NK-92 (cell line): ENCODE measurements at regions not wholly inside any gene's neighbourhood (a gene's known extent, or its start where the extent isn't known, plus 50 kb on each side); places are given as distances from the start of the nearest gene placed in this dataset.
"Not testable (repeated sequence)": the region's sequence is repeated elsewhere in the genome, so short reads cannot be mapped to it uniquely, and the experiment has no call there.

Source experiments
- DNase-seq: peaks from one replicate; lab custom pipeline; 2025; ENCODE audit not compliant: unreplicated experiment; lab: John Stamatoyannopoulos, UW

- DNase-seq = no peak
Measured at GRCh38 chr22:47862394-47862793, 1099.9 kb downstream of the TBC1D22A start.

- DNase-seq = not testable (repeated sequence)
Measured at GRCh38 chr22:47860907-47861306, 1098.5 kb downstream of the TBC1D22A start.

GRCh38 chr22:47859881-47860525, 1097.6 kb downstream of the TBC1D22A start:
- no peak for DNase-seq

GRCh38 chr22:47858773-47859306, 1096.4 kb downstream of the TBC1D22A start:
- no peak for DNase-seq

GRCh38 chr22:47854680-47855079, 1092.2 kb downstream of the TBC1D22A start:
- DNase-seq = no peak

GRCh38 chr22:47854251-47854650, 1091.8 kb downstream of the TBC1D22A start:
- DNase-seq = no peak

GRCh38 chr22:47853750-47854149, 1091.3 kb downstream of the TBC1D22A start:
- DNase-seq = no peak

- DNase-seq = no peak
Measured at GRCh38 chr22:47851586-47851985, 1089.1 kb downstream of the TBC1D22A start.

GRCh38 chr22:47850644-47851151, 1088.2 kb downstream of the TBC1D22A start:
- DNase-seq = no peak

GRCh38 chr22:47849576-47849975, 1087.1 kb downstream of the TBC1D22A start:
- no peak for DNase-seq

GRCh38 chr22:47848184-47848920, 1085.9 kb downstream of the TBC1D22A start:
- DNase-seq = no peak

- DNase-seq = no peak
Measured at GRCh38 chr22:47847131-47847890, 1084.9 kb downstream of the TBC1D22A start.

- no peak for DNase-seq
Measured at GRCh38 chr22:47846206-47846605, 1083.8 kb downstream of the TBC1D22A start.

- no peak for DNase-seq
Measured at GRCh38 chr22:47842119-47842518, 1079.7 kb downstream of the TBC1D22A start.

- DNase-seq = no peak
Measured at GRCh38 chr22:47841156-47841555, 1078.7 kb downstream of the TBC1D22A start.

GRCh38 chr22:47839595-47840227, 1077.3 kb downstream of the TBC1D22A start:
- DNase-seq = no peak

GRCh38 chr22:47837703-47838102, 1075.3 kb downstream of the TBC1D22A start:
- no peak for DNase-seq

GRCh38 chr22:47836957-47837356, 1074.5 kb downstream of the TBC1D22A start:
- no peak for DNase-seq

- no peak for DNase-seq
Measured at GRCh38 chr22:47835726-47836125, 1073.3 kb downstream of the TBC1D22A start.

GRCh38 chr22:47826016-47826415, 1063.6 kb downstream of the TBC1D22A start:
- no peak for DNase-seq

GRCh38 chr22:47822422-47822821, 1060.0 kb downstream of the TBC1D22A start:
- no peak for DNase-seq
